ENCODE measurements at regions not wholly inside any gene's neighbourhood (a gene's known extent, or its start where the extent isn't known, plus 50 kb on each side); places are given as distances from the start of the nearest gene placed in this dataset.
"Not testable (repeated sequence)": the region's sequence is repeated elsewhere in the genome, so short reads cannot be mapped to it uniquely, and the experiment has no call there.

- DNase-seq, result no peak
Observed at GRCh38 chr13:108082481-108082880, 132.9 kb downstream of the LIG4 start.

GRCh38 chr13:108077284-108077683 is 138.1 kb downstream of the LIG4 start:
- DNase-seq, result no peak

GRCh38 chr13:108074429-108074828 is 140.9 kb downstream of the LIG4 start:
- not testable (repeated sequence) for DNase-seq

GRCh38 chr13:108070925-108071324 is 144.4 kb downstream of the LIG4 start:
- DNase-seq, result peak in 1 of 56 donors; percentile 9

GRCh38 chr13:108070491-108070890 is 144.8 kb downstream of the LIG4 start:
- DNase-seq, result peak in 16 of 56 donors; percentile 1 to 36 (median 8)

- DNase-seq, result no peak
Observed at GRCh38 chr13:108069521-108070210, 145.7 kb downstream of the LIG4 start.

GRCh38 chr13:108064372-108064771 is 151.0 kb downstream of the LIG4 start:
- DNase-seq, result not testable (repeated sequence)

GRCh38 chr13:108060111-108060510 is 155.2 kb downstream of the LIG4 start:
- no peak for DNase-seq

GRCh38 chr13:108056278-108056677 is 159.1 kb downstream of the LIG4 start:
- DNase-seq, result no peak

- no peak for DNase-seq
Observed at GRCh38 chr13:108049211-108049610, 166.1 kb downstream of the LIG4 start.

GRCh38 chr13:108044954-108045353 is 170.4 kb downstream of the LIG4 start:
- DNase-seq, result no peak

- not testable (repeated sequence) for DNase-seq
Observed at GRCh38 chr13:108042866-108043265, 172.5 kb downstream of the LIG4 start.

- DNase-seq, result no peak
Observed at GRCh38 chr13:108037348-108037747, 178.0 kb downstream of the LIG4 start.

- no peak for DNase-seq
Observed at GRCh38 chr13:108036411-108036932, 178.9 kb downstream of the LIG4 start.

GRCh38 chr13:108034909-108035410 is 180.4 kb downstream of the LIG4 start:
- no peak for DNase-seq

- DNase-seq, result no peak
Observed at GRCh38 chr13:108033800-108034707, 181.3 kb downstream of the LIG4 start.

- no peak for DNase-seq
Observed at GRCh38 chr13:108031865-108032264, 183.5 kb downstream of the LIG4 start.

- no peak for DNase-seq
Observed at GRCh38 chr13:108030769-108031168, 184.6 kb downstream of the LIG4 start.

GRCh38 chr13:108026680-108027410 is 188.5 kb downstream of the LIG4 start:
- no peak for DNase-seq

GRCh38 chr13:108020027-108020426 is 195.3 kb downstream of the LIG4 start:
- DNase-seq, result no peak

- DNase-seq, result no peak
Observed at GRCh38 chr13:108018371-108018870, 196.9 kb downstream of the LIG4 start.
